CD1c-positive myeloid dendritic cell (primary cell): ENCODE measurements at regions not wholly inside any gene's neighbourhood (a gene's known extent, or its start where the extent isn't known, plus 50 kb on each side); places are given as distances from the start of the nearest gene placed in this dataset.

Experiments used
- DNase-seq: peaks from one replicate; pipeline ENCODE4 v3.0.0-alpha.2; 2016; ENCODE audit errors: extremely low spot score

GRCh38 chr1:60596791-60597750, 485.3 kb upstream of the NFIA start:
- DNase-seq, result no peak

DNA sequence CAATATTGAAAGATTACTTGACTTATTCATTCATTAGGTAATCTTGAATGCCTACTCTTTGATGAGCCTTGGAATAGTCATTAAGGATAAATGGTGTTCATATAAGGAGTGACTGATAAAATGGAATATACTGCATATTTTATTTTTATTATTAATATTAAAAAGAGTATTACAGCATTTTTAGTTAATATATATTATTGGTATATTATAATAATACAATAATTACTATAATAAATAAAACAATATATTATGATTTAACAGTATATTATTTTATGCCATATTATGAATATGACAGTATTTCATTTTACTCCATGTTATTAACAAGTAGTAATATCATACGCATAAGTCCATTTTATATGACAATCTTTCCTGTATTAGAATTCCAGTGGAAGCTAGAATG, 490.8 kb upstream of the NFIA start:
- no peak for DNase-seq

DNA sequence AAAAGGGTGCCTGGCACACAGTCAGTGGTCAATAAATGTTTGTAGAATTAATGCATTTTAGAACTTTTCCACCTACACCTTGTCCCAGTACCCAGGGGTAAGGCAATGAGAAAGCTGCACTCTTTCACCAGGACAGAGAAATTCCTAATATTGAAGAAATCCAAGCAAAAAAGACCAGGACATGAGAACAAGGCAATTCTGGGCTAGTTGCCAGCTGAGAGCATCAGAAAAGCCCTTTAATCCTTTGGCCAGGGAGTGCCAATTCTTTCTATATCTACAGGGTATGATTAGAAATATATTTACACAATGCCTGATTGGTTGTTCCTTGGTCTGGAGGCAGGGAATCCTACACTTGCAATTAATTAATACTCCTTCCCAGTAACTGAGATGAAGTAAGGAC, 492.4 kb upstream of the NFIA start:
- DNase-seq, result no peak

DNA sequence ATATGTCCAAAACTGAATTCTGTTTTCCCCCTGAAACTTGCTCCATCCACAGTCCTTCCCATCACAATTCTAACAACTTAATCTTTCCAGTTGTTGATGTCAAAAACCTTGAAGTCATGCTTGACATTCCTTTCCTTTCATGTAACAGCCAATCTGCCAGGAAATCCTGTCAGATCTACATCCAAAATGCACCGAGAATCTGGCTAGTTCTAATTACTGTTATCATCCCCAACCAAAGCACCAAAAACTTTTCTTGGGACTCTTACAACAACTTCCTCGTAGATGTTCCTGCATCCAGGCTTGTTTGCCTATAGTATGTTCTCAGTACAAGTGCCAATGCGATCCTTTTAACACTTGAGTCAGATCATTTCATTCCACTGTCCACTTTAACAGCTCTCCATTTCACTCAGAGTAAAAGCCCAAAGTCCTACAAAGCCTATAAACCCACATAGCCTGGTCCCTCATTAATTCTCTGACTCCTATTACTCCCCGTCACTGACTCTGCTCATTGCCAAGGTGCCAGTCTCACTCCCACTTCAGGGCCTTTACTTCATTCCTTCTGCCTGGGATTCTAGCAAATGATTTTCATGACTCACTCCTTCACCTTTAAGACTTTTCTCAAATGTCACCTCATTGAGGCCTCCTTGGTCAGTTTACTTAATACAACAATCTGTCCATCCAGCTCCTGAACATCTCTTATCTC, 493.2 kb upstream of the NFIA start:
- no peak for DNase-seq

DNA sequence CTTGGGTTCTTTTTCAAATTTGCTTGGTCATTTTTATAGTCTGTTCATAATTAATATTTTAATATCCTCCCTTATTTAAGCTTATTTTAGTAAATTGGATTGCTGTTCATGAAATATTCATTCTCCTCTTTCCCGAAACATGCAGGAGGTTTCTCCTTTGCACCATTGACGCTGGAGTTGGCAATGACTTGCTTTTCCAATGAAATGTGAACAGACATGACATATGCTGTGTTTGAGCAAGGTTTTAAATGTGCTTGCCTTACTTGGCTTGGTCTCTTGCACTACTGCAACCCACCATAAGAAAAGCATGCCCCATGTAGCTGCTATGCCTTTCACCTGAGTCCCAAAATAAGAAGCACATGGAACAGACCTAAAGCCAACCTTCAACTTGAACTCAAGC, 498.0 kb upstream of the NFIA start:
- no peak for DNase-seq

- no peak for DNase-seq
Measured at GRCh38 chr1:60583696-60584095, 498.7 kb upstream of the NFIA start.

DNA sequence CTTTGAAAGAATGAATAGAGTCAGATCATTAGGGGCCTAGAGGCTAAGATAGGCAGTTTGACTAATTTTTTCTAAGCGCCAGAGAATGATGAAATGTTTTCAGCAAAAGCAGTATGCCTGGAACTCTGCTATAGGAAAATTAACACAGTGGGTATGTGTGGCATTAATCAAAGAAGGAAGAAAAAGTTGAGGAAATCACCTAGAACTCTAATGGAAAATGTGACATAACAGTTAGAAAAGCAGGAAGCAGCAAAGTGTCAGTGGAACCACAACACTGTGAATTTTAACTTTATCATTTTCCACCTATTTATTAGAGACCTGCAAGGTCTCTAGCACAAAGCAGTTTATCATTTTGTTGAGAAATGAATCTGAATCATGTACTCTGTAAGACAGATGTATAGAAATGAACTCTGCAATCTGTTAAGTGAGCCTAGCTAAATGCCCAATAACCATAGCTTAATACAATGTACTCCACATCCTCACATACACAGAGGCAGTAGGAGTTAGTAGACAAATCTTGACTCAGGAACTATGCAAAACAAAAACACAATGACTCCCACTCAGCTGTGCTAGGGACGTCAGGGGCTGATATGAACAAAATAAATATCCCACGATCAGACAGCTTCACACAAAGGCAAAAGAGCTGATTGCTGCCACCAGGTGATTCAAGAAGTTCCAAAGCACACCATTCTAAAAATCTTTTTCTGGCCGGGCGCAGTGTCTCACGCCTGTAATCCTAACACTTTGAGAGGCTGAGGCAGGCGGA, 500.7 kb upstream of the NFIA start:
- DNase-seq, result no peak

GRCh38 chr1:60577029-60577428, 503.5 kb upstream of the C1orf87 start:
- no peak for DNase-seq

DNA sequence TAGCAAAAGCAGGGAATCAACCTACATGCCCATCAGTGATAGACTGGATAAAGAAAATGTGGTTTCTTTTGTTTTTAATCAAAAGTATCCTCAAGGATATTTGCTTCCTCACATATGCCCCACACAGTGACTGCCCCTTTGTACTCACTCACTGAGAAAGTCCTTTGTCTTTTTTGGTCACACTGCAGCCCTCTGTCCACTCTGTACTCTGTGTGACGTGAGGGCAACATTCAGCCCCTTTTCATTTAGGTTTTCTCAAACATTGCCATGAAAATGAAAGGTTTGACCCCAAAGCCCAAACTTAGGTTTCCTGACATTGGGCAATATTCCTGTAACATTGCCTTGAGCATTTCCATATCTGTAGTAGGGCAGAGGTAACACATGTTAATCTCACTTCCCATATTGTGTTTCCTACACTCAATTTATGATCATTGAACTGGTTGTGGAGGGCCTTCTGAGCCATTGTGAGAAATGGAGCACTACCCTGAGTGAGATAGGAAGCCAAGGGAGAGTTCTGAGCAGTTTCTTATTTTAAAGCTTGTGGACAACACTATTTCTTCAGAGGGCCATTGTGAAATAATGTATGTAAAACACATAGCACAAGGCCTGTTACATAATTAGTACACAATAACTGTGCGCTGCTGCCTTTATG, 501.9 kb upstream of the C1orf87 start:
- peak; percentile 17 for DNase-seq

DNA sequence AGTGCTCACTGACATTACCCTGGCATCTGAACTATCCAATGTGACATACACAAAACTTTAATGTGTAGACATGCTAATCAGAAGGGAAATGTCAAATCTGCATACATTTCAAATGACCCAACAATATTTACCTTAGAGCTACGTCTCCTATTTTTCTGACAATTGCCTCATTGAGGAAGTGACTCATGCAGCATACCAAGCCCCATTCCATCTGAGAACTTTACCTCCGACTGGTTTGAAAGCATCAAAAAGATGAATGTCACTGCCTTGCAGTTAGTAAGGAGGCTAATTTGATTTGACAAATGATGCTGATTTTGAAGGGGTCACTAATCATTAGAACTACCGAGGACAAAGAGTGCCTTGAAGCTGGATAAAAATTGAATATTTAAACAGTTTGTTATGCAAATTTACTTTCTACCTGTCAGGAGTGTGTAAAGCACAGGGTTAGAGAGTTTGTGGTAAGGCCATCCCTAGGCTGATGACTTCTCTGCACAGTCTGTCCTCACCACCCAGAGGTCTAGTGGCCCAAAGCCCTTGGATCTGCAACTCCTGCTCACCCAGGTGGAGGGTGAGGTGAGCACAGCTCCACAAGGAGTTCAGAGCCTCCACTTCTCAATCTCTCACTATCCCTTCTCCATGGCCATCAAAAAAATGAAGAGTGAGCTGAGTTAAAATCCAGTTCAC, 500.3 kb upstream of the C1orf87 start:
- DNase-seq, result peak; percentile 3

DNA sequence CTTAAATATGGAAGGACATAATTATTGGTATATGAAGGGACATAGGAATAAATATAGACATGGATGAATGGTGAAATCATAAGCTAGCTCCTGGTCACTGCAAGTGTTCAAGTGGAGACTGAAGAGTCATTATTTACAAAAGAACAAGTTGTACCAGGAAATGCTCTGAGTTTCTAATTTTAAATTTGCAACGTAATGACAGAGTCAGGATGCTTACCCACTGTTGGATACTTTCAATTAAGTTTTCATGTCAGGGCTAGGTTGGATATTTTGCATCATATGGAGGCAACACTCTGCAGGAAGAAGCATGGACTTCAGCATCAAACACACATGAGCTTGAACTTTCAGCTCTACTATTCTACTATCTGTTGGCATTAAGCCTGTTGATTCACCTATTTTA, 499.6 kb upstream of the C1orf87 start:
- no peak for DNase-seq

DNA sequence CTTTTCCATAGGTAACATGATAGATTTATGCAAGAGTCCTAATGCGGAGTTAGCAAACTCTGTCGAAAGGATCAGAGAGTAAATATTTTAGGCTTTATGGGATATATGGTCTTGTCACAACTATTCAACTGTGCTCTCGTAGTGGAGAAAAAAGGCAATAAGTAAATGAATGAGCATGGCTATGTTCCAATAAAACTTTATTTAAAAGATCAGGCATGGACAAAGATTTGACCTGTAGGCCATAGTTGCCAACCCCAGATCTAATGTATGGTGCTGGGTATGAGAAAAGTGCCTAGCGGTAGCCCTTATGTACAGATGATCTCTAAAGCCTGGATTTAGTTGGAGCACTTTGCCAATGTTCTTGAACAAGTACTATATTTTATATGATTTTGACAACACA, 498.8 kb upstream of the C1orf87 start:
- DNase-seq, result no peak

- DNase-seq, result no peak
Measured at GRCh38 chr1:60571811-60572210, 498.2 kb upstream of the C1orf87 start.

DNA sequence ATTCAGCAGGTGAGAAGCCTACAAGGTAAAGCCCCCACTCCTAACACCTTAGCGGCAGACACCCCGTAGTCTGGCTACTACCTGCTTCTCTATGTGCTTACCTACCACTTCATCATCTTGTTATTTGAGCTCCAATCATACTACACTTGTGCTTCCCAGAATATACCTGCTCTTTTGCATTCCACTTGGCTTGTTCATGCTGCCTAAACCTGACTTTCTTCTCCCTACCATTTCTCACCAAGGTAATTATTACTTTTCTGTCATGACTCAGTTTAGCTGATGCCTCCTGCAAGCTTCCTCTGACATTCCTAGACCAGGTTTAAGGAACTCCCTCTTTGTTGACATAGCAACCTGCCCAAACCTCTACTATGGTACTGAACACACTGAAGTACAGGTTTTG, 495.6 kb upstream of the C1orf87 start:
- DNase-seq, result no peak

- no peak for DNase-seq
Measured at GRCh38 chr1:60567256-60567655, 493.7 kb upstream of the C1orf87 start.

- no peak for DNase-seq
Measured at GRCh38 chr1:60564916-60565750, 491.6 kb upstream of the C1orf87 start.

GRCh38 chr1:60563777-60564535, 490.4 kb upstream of the C1orf87 start:
- no peak for DNase-seq

- DNase-seq, result no peak
Measured at GRCh38 chr1:60562740-60563139, 489.2 kb upstream of the C1orf87 start.

- no peak for DNase-seq
Measured at GRCh38 chr1:60560701-60561100, 487.1 kb upstream of the C1orf87 start.

DNA sequence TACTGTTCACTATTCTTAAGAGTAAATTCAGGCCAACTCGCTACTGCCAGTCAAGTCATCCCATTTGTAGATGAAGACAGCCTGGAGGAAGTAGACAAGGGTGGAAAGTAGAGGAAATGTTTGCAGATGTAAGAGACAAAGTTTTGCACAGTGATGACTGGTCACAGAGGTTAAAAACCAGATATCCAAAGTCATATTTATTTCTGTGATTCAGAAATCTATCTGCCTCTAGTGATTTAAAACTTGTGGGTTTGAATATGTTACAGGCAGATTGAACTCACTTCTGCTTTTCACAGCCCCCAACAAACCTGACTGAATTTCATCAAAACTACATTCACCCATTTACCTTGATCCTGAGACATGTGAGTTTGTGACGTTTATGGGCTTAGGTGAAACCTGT, 484.7 kb upstream of the C1orf87 start:
- DNase-seq, result no peak
